Ishikawa (cell line): ENCODE measurements at regions not wholly inside any gene's neighbourhood (a gene's known extent, or its start where the extent isn't known, plus 50 kb on each side); places are given as distances from the start of the nearest gene placed in this dataset.

Experiments
- CEBPB ChIP-seq: IDR thresholded peaks from 2 replicates; pipeline ENCODE4 v1.6.1; 2012
- CREB1 ChIP-seq: IDR thresholded peaks from 2 replicates; pipeline ENCODE4 v1.6.1; 2012; ENCODE audit warnings: low read depth
- FOXM1 ChIP-seq: IDR thresholded peaks from 2 replicates; pipeline ENCODE4 v1.6.1; 2012; ENCODE audit warnings: low read depth, borderline replicate concordance
- MAX ChIP-seq: IDR thresholded peaks from 2 replicates; pipeline ENCODE4 v1.6.1; 2012
- NFIC ChIP-seq: IDR thresholded peaks from 2 replicates; pipeline ENCODE4 v1.6.1; 2012
- RAD21 ChIP-seq: IDR thresholded peaks from 2 replicates; pipeline ENCODE4 v1.6.1; 2012; ENCODE audit warnings: low read depth
- REST ChIP-seq: IDR thresholded peaks from 2 replicates; pipeline ENCODE4 v1.6.1; 2012; ENCODE audit warnings: low read depth, mild to moderate bottlenecking
- TAF1 ChIP-seq: IDR thresholded peaks from 2 replicates; pipeline ENCODE4 v1.6.1; 2012; ENCODE audit warnings: low read depth, mild to moderate bottlenecking
- TCF12 ChIP-seq: IDR thresholded peaks from 2 replicates; pipeline ENCODE4 v1.6.1; 2012; ENCODE audit warnings: low read depth
- YY1 ChIP-seq: IDR thresholded peaks from 2 replicates; pipeline ENCODE4 v1.6.1; 2012; ENCODE audit warnings: low read depth

GRCh38 chrX:9318766-9319165 lies 146.1 kb upstream of the TBL1X start:
- no peak for TF ChIP-seq TAF1
- no peak for TF ChIP-seq REST
- TF ChIP-seq RAD21: no peak
- TF ChIP-seq CEBPB: no peak
- TF ChIP-seq NFIC: no peak
- no peak for TF ChIP-seq CREB1
- TF ChIP-seq YY1: no peak
- TF ChIP-seq TCF12: no peak
- TF ChIP-seq MAX: no peak
- no peak for TF ChIP-seq FOXM1
